Midbrain (tissue), 1 donor: ENCODE measurements at regions not wholly inside any gene's neighbourhood (a gene's known extent, or its start where the extent isn't known, plus 50 kb on each side); places are given as distances from the start of the nearest gene placed in this dataset.

Experiments used
- DNase-seq: peaks from one replicate; lab custom pipeline; 2025; lab: John Stamatoyannopoulos, UW

DNA sequence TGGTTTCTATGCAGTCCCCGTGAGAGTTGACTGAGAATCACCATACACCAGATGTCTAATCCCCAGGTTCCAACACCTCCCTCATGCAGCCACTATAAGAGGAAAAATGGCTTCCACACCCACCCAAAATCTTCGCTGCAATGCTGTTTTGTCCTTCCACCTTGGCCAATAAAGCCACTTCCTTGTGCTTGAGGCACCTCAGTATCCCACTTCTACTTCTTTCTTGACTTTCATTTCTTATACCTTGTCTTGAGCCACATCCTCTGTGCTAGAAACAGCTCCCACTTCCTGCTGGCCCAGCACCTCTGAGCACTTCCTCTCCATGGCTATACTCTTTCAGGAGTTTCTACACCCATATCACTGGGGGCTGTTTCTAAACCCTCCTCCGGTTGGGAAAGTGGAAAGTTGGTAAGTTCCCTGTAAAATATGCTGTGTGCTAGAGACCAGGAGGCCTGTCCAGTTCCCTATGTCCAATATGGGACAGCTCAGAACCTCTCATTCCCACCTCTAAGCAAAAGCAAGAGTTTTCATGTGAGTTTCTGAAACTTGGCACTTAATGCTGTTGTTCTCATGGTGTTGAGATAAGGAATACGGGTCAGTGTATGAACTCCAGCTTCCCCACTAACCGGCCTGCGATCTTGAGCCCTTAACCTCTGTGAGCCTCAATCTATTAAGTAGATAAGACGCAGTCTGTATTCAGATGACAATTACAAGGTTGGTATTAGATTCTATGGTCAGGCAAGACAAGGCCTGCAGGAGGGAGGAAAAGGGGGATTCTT, 209.1 kb upstream of the ID2 start:
- no peak for DNase-seq

- no peak for DNase-seq
Measured at GRCh38 chr2:8475349-8476031, 206.4 kb upstream of the ID2 start.

DNA sequence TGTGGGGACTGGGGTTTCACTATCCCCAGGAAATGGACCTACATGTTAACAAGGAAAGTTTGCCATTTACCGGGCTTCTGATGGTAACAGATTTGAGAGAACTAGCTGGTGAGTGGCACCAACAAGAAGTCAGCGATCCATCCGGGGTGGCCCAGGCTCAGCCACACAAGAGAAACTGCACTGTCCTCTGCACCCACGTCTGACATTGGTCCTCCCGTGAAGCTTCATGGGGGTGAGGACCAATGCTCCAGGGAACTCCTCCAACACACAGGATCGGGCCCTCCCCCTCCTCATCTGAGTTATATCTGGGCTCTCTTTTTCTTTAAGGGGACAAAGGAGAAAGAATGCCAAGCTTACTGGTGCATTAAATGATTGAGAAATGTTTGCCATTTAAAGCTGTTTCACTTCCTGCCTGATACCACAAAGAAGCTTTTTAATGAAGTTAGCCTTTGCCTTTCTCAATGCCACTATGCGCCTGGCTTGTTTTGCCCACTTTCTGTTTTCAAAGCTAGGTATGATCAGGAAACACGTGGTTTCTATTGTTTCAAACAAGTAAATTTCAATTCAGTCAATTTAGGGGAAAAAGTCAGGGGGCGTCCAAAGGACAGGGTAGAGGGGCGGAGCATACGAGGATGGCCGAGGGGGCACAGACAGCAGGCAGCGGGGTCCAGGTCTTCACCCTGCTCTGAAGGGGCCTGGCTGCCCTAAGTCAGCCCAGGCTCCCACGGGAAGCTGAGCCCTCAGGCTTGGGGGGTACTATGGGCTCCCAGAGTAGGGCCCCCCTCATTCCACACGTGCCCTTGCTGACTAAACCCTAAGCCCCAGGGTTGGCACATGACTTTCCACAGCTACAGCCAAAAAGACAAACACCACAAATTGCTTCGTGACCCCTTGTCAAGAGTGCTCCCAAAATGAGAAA, 204.0 kb upstream of the ID2 start:
- peak; percentile 21 for DNase-seq

- DNase-seq, result no peak
Measured at GRCh38 chr2:8478471-8478793, 203.4 kb upstream of the ID2 start.

DNA sequence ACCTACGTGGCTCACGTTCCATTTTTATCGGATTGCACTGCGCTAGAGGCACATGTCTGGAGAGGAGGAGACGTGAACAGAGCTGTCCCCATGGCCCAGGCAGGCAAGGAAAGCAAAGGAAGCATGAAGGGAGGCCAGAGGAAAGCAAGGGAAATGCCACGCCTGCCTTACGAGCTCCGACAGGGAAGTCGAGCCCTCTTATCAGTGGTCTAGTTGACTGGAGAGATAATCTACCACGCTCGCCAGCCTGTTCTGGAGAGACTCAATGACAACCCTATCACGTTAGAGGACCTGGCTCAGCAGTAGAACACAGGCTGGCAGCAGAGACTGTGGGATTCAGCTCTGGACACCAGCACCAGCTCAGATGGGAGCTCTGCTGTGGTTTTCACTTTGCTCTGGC, 202.6 kb upstream of the ID2 start:
- DNase-seq, result no peak

GRCh38 chr2:8480915-8481314, 200.9 kb upstream of the ID2 start:
- DNase-seq, result no peak

- DNase-seq, result no peak
Measured at GRCh38 chr2:8481463-8482009, 200.3 kb upstream of the ID2 start.

- DNase-seq, result no peak
Measured at GRCh38 chr2:8482432-8482831, 199.4 kb upstream of the ID2 start.

DNA sequence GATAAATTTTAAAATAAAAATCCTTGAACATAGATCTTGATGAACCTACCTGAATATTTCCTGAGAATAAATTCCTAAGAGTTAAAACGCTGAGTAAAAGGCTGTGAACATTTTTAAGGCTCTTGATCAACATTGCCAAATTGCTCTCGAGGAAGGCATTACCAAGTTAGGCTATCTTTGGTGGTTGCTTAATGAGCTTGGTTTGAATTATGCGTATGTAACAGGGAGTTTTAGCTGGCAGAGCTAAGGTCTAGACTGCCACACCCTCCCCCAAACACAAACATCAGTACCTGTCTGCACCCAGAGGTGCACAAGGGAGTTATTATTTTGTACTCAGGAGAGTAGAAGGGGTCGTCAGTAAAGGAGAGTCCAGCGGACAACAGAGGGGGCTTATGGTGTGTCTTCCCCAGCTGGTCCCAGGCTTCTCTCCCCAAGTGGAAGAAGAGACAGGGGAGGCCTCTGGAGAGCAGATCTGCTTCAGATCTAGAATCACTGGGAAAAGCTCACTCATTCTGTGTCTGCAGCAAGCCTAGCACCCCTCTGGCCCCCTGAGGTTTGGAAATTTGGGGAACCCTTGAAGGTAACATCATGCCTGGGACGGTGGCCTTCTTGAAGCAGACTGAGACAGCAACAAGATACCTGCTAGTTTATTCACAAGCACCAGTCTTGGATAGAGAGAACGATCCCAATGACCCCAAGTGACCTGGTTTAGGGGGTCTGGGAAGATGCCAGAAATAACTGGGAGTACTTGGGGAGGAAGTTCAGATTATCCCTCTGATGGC, 197.2 kb upstream of the ID2 start:
- DNase-seq, result no peak

- no peak for DNase-seq
Measured at GRCh38 chr2:8485736-8486135, 196.1 kb upstream of the ID2 start.

- no peak for DNase-seq
Measured at GRCh38 chr2:8486141-8486540, 195.7 kb upstream of the ID2 start.

DNA sequence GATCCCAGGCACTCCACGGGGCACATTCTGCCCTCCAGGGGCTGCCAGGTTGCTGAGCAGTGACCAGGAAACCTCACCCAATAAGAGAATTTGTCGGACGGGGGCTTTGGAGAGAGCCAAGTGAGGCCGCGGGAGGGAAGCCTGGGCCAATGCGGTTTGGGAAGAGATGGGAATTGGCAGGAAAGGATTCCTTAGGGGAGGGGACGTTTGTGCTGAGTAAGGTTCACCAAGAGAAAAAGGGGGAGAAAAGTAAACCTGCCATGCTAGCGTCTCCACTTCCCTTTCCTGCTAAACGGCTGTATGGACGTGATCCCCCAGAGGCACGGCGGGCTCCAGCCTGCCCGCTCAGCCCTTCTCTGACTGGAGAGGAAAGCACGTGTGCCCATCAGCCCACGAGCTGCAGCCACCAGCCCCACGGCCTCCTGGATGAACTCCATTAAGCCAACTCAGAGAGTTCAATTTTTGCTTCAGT, 194.4 kb upstream of the ID2 start:
- DNase-seq, result peak; percentile 49

- DNase-seq, result peak; percentile 70
Measured at GRCh38 chr2:8488001-8488738, 193.7 kb upstream of the ID2 start.

DNA sequence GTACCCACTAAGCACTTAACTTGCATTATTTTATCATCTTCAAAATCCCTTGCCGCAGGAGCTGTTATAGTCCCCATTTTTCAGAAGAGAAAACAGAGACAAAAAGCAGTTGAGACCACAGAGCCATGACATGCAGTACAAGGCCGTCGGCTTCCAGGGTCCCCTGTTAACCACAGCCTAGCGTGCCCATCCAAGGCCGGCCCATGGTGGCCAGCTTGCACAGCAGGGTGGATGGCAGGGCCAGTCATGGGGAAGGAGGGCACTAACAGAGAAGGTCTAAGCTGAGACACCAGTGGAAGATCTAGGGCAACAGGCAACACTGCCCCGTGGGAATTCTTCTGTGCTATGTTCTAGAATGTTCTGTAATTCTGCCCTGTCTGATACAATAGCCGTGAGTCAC, 192.6 kb upstream of the ID2 start:
- no peak for DNase-seq

DNA sequence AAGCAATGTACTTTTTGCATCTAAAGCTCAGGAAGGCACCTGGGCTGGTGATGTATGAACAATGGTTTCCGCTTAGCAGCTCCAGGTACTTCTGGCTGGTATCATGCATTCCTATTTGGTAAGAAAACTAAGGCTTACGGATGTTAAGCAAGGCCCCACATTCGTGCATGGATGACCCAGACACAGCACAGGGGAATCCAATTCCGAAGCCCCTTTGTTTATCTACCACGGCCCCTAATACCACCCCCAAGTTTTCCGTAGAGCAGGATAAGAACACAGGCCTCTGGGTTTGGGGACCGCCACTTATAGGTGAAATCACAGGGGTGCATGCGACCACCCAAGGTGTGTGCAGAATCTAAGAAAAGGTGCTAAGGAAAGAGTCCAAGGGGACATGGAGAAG, 192.1 kb upstream of the ID2 start:
- DNase-seq, result no peak

DNA sequence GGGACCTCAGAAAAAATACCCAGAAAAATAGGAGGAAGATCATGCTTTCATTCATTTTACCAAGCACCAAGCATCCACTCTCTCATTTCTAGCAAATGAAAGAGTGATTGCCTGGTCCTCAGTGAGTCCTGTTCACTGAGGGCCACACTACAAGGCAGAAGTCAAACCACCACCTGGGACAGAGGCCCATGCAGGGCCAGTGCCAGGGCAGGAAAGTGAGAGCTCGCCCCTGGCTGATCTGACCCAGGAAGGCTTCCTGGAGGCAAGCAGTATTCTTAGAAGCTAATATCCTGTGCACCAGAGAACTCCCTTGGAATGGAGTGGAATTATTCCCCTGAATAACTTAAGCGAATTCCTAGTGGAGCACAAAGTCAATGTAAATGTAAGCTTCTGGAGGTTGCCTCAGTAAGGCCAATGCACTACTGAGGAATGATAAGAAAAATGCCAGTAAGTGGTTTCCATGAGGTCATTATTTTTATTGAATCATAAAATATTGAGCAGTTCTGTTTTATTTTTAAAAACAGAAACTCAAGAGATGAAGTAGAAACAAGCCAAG, 191.6 kb upstream of the ID2 start:
- DNase-seq, result no peak

- DNase-seq, result no peak
Measured at GRCh38 chr2:8491296-8492027, 190.4 kb upstream of the ID2 start.

DNA sequence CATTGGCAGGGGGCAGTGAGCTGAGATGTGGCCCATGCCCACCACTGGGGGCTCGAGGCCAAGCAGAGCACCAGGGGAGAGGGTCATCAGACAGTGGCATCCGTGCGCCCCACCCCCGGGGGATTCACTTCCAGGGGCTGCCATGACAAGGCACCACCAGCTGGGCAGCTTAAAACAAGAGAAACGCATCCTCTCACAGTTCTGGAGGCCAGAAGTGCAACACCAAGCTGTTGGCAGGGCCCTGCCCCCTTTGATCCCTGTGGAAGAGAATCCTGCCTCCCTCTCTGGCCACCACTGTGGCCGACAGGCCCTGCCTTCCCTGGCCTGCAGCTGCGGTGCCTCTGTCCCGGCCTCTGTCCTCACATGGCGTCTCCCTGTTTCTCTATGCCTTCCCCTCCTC, 187.7 kb upstream of the ID2 start:
- no peak for DNase-seq

DNA sequence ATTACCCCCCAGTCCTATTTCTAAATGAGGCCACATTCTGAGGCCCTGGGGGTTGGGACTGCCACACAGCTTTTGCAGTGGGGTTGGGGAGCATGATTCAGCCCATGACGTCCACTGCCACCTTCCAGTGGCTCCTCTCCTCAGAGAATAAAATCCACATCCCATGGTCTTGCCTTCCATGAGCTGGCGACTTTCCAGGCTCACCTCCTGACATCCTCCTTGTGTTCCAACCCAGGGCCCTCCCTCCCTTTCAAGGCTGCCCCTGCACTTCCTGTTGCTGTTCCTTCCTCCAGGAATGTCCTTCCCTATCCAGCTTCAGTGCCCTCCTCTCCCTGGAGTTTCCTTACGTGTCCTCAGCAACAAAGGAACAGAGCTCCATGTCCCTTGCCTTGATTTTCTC, 187.3 kb upstream of the ID2 start:
- DNase-seq, result no peak
